Activated effector memory CD4-positive, alpha-beta T cell treated with anti-CD3 and anti-CD28 coated beads, Interleukin-2, amount 50 U/mL, for 16 hours (primary cell): ENCODE measurements at regions not wholly inside any gene's neighbourhood (a gene's known extent, or its start where the extent isn't known, plus 50 kb on each side); places are given as distances from the start of the nearest gene placed in this dataset.
"Not testable (repeated sequence)": the region's sequence is repeated elsewhere in the genome, so short reads cannot be mapped to it uniquely, and the experiment has no call there.

ENCODE experiments used
- DNase-seq: peaks from one replicate; pipeline ENCODE4 v3.0.0-alpha.2; 2020

- no peak for DNase-seq
These were observed 288.0 kb upstream of the TLE3 start for GRCh38 chr15:70385711-70386110.

GRCh38 chr15:70385052-70385451, 287.3 kb upstream of the TLE3 start:
- DNase-seq: no peak

- no peak for DNase-seq
These were observed 286.1 kb upstream of the TLE3 start for GRCh38 chr15:70383856-70384255.

GRCh38 chr15:70382762-70383458, 285.2 kb upstream of the TLE3 start:
- DNase-seq: no peak

GRCh38 chr15:70382009-70382749, 284.5 kb upstream of the TLE3 start:
- no peak for DNase-seq

GRCh38 chr15:70379938-70380883, 282.5 kb upstream of the TLE3 start:
- DNase-seq: no peak

- no peak for DNase-seq
These were observed 281.4 kb upstream of the TLE3 start for GRCh38 chr15:70379134-70379533.

GRCh38 chr15:70378126-70379031, 280.7 kb upstream of the TLE3 start:
- no peak for DNase-seq

GRCh38 chr15:70376929-70377691, 279.4 kb upstream of the TLE3 start:
- no peak for DNase-seq

GRCh38 chr15:70376031-70376928, 278.6 kb upstream of the TLE3 start:
- no peak for DNase-seq

- no peak for DNase-seq
These were observed 277.9 kb upstream of the TLE3 start for GRCh38 chr15:70375586-70375985.

- DNase-seq: no peak
These were observed 277.3 kb upstream of the TLE3 start for GRCh38 chr15:70375006-70375431.

GRCh38 chr15:70374096-70374495, 276.4 kb upstream of the TLE3 start:
- no peak for DNase-seq

GRCh38 chr15:70373439-70373838, 275.7 kb upstream of the TLE3 start:
- DNase-seq: not testable (repeated sequence)

GRCh38 chr15:70367913-70368705, 270.4 kb upstream of the TLE3 start:
- peak; percentile 57 for DNase-seq

- DNase-seq: not testable (repeated sequence)
These were observed 266.3 kb upstream of the TLE3 start for GRCh38 chr15:70364023-70364422.

- DNase-seq: no peak
These were observed 265.2 kb upstream of the TLE3 start for GRCh38 chr15:70362886-70363285.

- DNase-seq: no peak
These were observed 264.6 kb upstream of the TLE3 start for GRCh38 chr15:70362350-70362749.

- DNase-seq: no peak
These were observed 264.2 kb upstream of the TLE3 start for GRCh38 chr15:70361891-70362290.
